A673 (cell line): ENCODE measurements at regions not wholly inside any gene's neighbourhood (a gene's known extent, or its start where the extent isn't known, plus 50 kb on each side); places are given as distances from the start of the nearest gene placed in this dataset.

Experiments
- BruUV-seq: library from RNA; stranded (reverse); fragments of 400-500 nt; replicated peaks from 2 replicates; lab custom pipeline; 2021; lab: Mats Ljungman, UMichigan
- CTCF ChIA-PET: fragments of 300-600 bp; sonication (Branson Sonifier 250); formaldehyde crosslinking; loops from one replicate; lab custom pipeline; 2022; ENCODE audit warnings: antibody characterized with exemption; lab: Charles Lee
- POLR2A ChIA-PET: fragments of 300-600 bp; sonication (Branson Sonifier 250); formaldehyde crosslinking; loops from one replicate; lab custom pipeline; 2022; ENCODE audit warnings: antibody characterized with exemption; ENCODE audit not compliant: low non-redundant PET; lab: Charles Lee
- DNase-seq: peaks from one replicate; pipeline ENCODE4 v3.0.0-alpha.2; 2015; ENCODE audit warnings: low spot score
- H3K27ac ChIP-seq: fragments of 200-600 bp; sonication (generic); 2 replicates; pipeline ENCODE4 v1.5.1; 2016; ENCODE audit warnings: mixed run types, low read depth, mild to moderate bottlenecking, mixed read lengths, antibody characterized with exemption, low read length; ENCODE audit not compliant: poor library complexity, severe bottlenecking
- H3K27me3 ChIP-seq: fragments of 200-600 bp; sonication (generic); replicated peaks from 2 replicates; pipeline ENCODE4 v1.6.1; 2017; ENCODE audit warnings: mixed run types, low read depth, mild to moderate bottlenecking, mixed read lengths, antibody characterized with exemption, low read length; ENCODE audit not compliant: insufficient read depth, poor library complexity
- H3K36me3 ChIP-seq: fragments of 200-600 bp; sonication (generic); 2 replicates; pipeline ENCODE4 v1.6.1; 2016; ENCODE audit warnings: mixed run types, mild to moderate bottlenecking, mixed read lengths, antibody characterized with exemption, low read length; ENCODE audit not compliant: insufficient read depth, poor library complexity, severe bottlenecking
- H3K4me1 ChIP-seq: fragments of 200-600 bp; sonication (generic); 2 replicates; pipeline ENCODE4 v1.6.1; 2017; ENCODE audit warnings: mixed run types, mild to moderate bottlenecking, mixed read lengths, antibody characterized with exemption, low read length; ENCODE audit not compliant: insufficient read depth, poor library complexity, severe bottlenecking
- H3K4me3 ChIP-seq: fragments of 200-600 bp; sonication (generic); 2 replicates; pipeline ENCODE4 v1.5.1; 2016; ENCODE audit warnings: low read depth, mixed run types, mild to moderate bottlenecking, mixed read lengths, low read length; ENCODE audit not compliant: poor library complexity, severe bottlenecking
- H3K9me3 ChIP-seq: fragments of 200-600 bp; sonication (generic); 2 replicates; pipeline ENCODE4 v1.6.1; 2016; ENCODE audit warnings: mixed run types, low read depth, mild to moderate bottlenecking, mixed read lengths, antibody characterized with exemption, low read length; ENCODE audit not compliant: poor library complexity, severe bottlenecking
- CTCF ChIP-seq: fragments of 300-800, 200-600 bp; sonication (generic); conservative IDR thresholded peaks from 2 replicates; pipeline ENCODE4 v1.5.1; 2017; ENCODE audit warnings: low read depth, mild to moderate bottlenecking, antibody characterized with exemption, low read length, moderate library complexity, mixed read lengths
- EZH2 ChIP-seq: fragments of 200-600 bp; sonication (generic); IDR thresholded peaks from 2 replicates; pipeline ENCODE4 v1.6.1; 2017; ENCODE audit warnings: borderline replicate concordance, low read depth, mild to moderate bottlenecking, mixed read lengths, antibody characterized with exemption, low read length; ENCODE audit not compliant: poor library complexity, severe bottlenecking
- intact Hi-C: fragments of 100-400 bp; cut with micrococcal nuclease; formaldehyde crosslinking; loops from one replicate; pipeline ENCODE4 v1.10.0; 2022; ENCODE audit not compliant: unreplicated experiment

GRCh38 chr16:50996830-50997186 lies 154.3 kb downstream of the SALL1 start:
- CTCF ChIA-PET, result no interaction called here

GRCh38 chr16:50996166-50996829 lies 154.8 kb downstream of the SALL1 start:
- TF ChIP-seq EZH2, result no peak
- TF ChIP-seq CTCF, result no peak
- no peak for DNase-seq
- intact Hi-C loops, result no loop called here
- H3K36me3 ChIP-seq, result no peaks in the 10 kb centered on the region
- H3K27ac ChIP-seq, result no peak overlapping the region
- H3K27me3 ChIP-seq, result peaks cover 61% of the 10 kb centered on the region
- no peaks in the 10 kb centered on the region for H3K4me1 ChIP-seq
- no peak overlapping the region for H3K4me3 ChIP-seq
- POLR2A ChIA-PET, result no interaction called here
- H3K9me3 ChIP-seq, result no peaks in the 10 kb centered on the region
- BruUV-seq, result no TSS peak
- CTCF ChIA-PET, result no interaction called here

More at GRCh38 chr16:50996830-50997186, 154.3 kb downstream of the SALL1 start:
- no peak for DNase-seq
- H3K4me1 ChIP-seq, result no peaks in the 10 kb centered on the region
- intact Hi-C loops, result no loop called here
- no peaks in the 10 kb centered on the region for H3K36me3 ChIP-seq
- POLR2A ChIA-PET, result no interaction called here
- H3K9me3 ChIP-seq, result no peaks in the 10 kb centered on the region
- peaks cover 61% of the 10 kb centered on the region for H3K27me3 ChIP-seq
- BruUV-seq, result no TSS peak
- no peak overlapping the region for H3K27ac ChIP-seq
- no peak overlapping the region for H3K4me3 ChIP-seq
- no peak for TF ChIP-seq CTCF
- no peak for TF ChIP-seq EZH2

- H3K9me3 ChIP-seq, result no peaks in the 10 kb centered on the region
- BruUV-seq, result no TSS peak
- H3K4me1 ChIP-seq, result no peaks in the 10 kb centered on the region
- ChIA-PET CTCF (no interaction called here), POLR2A (no interaction called here)
- no peaks in the 10 kb centered on the region for H3K36me3 ChIP-seq
- intact Hi-C loops, result no loop called here
- no peak for DNase-seq
- TF ChIP-seq EZH2 (no peak), CTCF (no peak)
- H3K4me3 ChIP-seq, result no peak overlapping the region
- no peak overlapping the region for H3K27ac ChIP-seq
- H3K27me3 ChIP-seq, result peaks cover 59% of the 10 kb centered on the region
These were observed 156.1 kb downstream of the SALL1 start for GRCh38 chr16:50994995-50995394.
